Caco-2 (cell line): ENCODE measurements at regions not wholly inside any gene's neighbourhood (a gene's known extent, or its start where the extent isn't known, plus 50 kb on each side); places are given as distances from the start of the nearest gene placed in this dataset.
"Not testable (repeated sequence)": the region's sequence is repeated elsewhere in the genome, so short reads cannot be mapped to it uniquely, and the experiment has no call there.

Experiments used
- BruUV-seq: library from RNA; stranded (reverse); fragments of 400-500 nt; replicated peaks from 2 replicates; lab custom pipeline; 2021; lab: Mats Ljungman, UMichigan
- CTCF ChIA-PET: fragments of 300-600 bp; sonication (Branson Sonifier 250); formaldehyde crosslinking; loops from one replicate; lab custom pipeline; 2022; ENCODE audit warnings: antibody characterized with exemption; lab: Charles Lee
- POLR2A ChIA-PET: fragments of 300-600 bp; sonication (Branson Sonifier 250); formaldehyde crosslinking; loops from one replicate; lab custom pipeline; 2022; ENCODE audit warnings: antibody characterized with exemption; lab: Charles Lee
- DNase-seq, 2 experiments: peaks; one replicate each; pipeline versions ENCODE4 v3.0.0 to v3.0.0-alpha.2; 2020 to 2022
- H3K27me3 ChIP-seq: replicated peaks from 2 replicates; pipeline ENCODE4 v1.6.0; 2011; ENCODE audit warnings: low read length; ENCODE audit not compliant: control insufficient read depth, insufficient read depth
- H3K36me3 ChIP-seq: 2 replicates; pipeline ENCODE4 v1.5.1; 2011; ENCODE audit warnings: low read length; ENCODE audit not compliant: control insufficient read depth, insufficient read depth
- H3K4me1 ChIP-seq: fragments of 250-450 bp; sonication (Bioruptor Pico); 2 replicates; pipeline ENCODE4 v1.5.1; 2020; ENCODE audit warnings: mild to moderate bottlenecking
- H3K4me3 ChIP-seq: 2 replicates; pipeline ENCODE4 v1.5.1; 2011; ENCODE audit warnings: low read depth, mild to moderate bottlenecking, control low read depth, low read length
- H3K9me3 ChIP-seq: fragments of 250-450 bp; sonication (Bioruptor Pico); 2 replicates; pipeline ENCODE4 v1.5.1; 2020; ENCODE audit warnings: mild to moderate bottlenecking, moderate library complexity
- H3K27ac Mint-ChIP-seq: one replicate; pipeline ENCODE4 v1.8.0; 2022; ENCODE audit warnings: mixed read lengths; ENCODE audit not compliant: unreplicated experiment
- H3K27me3 Mint-ChIP-seq: one replicate; pipeline ENCODE4 v1.8.0; 2022; ENCODE audit warnings: mixed read lengths; ENCODE audit not compliant: insufficient read depth, unreplicated experiment
- H3K36me3 Mint-ChIP-seq: one replicate; pipeline ENCODE4 v1.8.0; 2022; ENCODE audit warnings: mild to moderate bottlenecking, mixed read lengths; ENCODE audit not compliant: insufficient read depth, unreplicated experiment
- H3K4me1 Mint-ChIP-seq: one replicate; pipeline ENCODE4 v1.8.0; 2022; ENCODE audit warnings: low read depth, mixed read lengths; ENCODE audit not compliant: unreplicated experiment
- H3K4me3 Mint-ChIP-seq: one replicate; pipeline ENCODE4 v1.8.0; 2022; ENCODE audit warnings: mild to moderate bottlenecking, moderate library complexity, mixed read lengths; ENCODE audit not compliant: unreplicated experiment
- H3K9me3 Mint-ChIP-seq: one replicate; pipeline ENCODE4 v1.8.0; 2022; ENCODE audit warnings: mixed read lengths; ENCODE audit not compliant: unreplicated experiment
- intact Hi-C: fragments of 100-400 bp; cut with micrococcal nuclease; formaldehyde crosslinking; loops from one replicate; pipeline ENCODE4 v1.10.0; 2022; ENCODE audit not compliant: unreplicated experiment
- TF ChIP-seq, protein P1 (sequence below), 2 experiments: fragments of 200-600 bp in 1 of 2; IDR thresholded peaks; 1 replicate in 1 of 2; 2 replicates in 1 of 2; pipeline versions ENCODE4 v1.5.1 to v1.8.0; 2011 to 2022; ENCODE audit warnings: antibody characterized with exemption in 1 of 2, control low read depth in 1 of 2, inconsistent platforms in 1 of 2, low read depth in 1 of 2, low read length in 1 of 2, mild to moderate bottlenecking in 1 of 2, moderate library complexity in 1 of 2; ENCODE audit not compliant: insufficient read depth in 1 of 2, severe bottlenecking in 1 of 2, unreplicated experiment in 1 of 2

DNA sequence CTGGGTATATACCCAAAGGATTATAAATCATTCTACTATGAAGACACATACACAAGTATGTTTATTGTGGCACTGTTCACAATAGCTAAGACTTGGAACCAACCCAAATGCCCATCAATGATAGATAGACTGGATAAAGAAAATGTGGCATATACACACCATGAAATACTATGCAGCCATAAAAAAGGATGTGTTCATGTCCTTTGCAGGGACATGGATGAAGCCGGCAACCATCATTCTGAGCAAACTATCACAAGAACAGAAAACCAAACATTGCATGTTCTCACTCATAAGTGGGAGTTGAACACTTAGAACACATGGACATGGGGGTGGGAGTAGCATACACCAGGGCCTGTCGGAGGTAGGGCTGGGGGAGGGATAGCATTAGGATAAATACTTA is 94.6 kb upstream of the TBX22 start:
- H3K4me1 ChIP-seq, intact Hi-C loops, BruUV-seq, POLR2A ChIA-PET, CTCF ChIA-PET, H3K36me3 ChIP-seq, H3K4me1 Mint-ChIP-seq, H3K4me3 Mint-ChIP-seq, H3K27me3 Mint-ChIP-seq, H3K9me3 ChIP-seq, H3K36me3 Mint-ChIP-seq, DNase-seq, H3K27me3 ChIP-seq, H3K27ac Mint-ChIP-seq, H3K4me3 ChIP-seq: not testable (repeated sequence)
- peaks cover 11% of the 10 kb centered on the region for H3K9me3 Mint-ChIP-seq

DNA sequence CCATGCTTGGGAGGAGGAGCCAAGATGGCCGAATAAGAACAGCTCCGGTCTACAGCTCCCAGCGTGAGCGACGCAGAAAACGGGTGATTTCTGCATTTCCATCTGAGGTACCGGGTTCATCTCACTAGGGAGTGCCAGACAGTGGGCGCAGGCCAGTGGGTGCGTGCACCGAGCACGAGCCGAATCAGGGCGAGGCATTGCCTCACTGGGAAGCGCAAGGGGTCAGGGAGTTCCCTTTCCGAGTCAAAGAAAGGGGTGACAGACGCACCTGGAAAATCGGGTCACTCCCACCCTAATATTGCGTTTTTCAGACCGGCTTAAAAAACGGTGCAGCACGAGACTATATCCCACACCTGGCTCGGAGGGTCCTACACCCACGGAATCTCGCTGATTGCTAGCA is 87.8 kb upstream of the TBX22 start:
- H3K4me1 Mint-ChIP-seq, DNase-seq, H3K4me1 ChIP-seq, H3K36me3 Mint-ChIP-seq, BruUV-seq, H3K36me3 ChIP-seq, H3K9me3 ChIP-seq, H3K27me3 ChIP-seq, H3K27ac Mint-ChIP-seq, CTCF ChIA-PET, H3K27me3 Mint-ChIP-seq, POLR2A ChIA-PET, intact Hi-C loops: not testable (repeated sequence)
- H3K4me3 Mint-ChIP-seq = peak overlapping the region; percentile 52
- H3K4me3 ChIP-seq = peak overlapping the region; percentile 25
- peaks cover 13% of the 10 kb centered on the region for H3K9me3 Mint-ChIP-seq

DNA sequence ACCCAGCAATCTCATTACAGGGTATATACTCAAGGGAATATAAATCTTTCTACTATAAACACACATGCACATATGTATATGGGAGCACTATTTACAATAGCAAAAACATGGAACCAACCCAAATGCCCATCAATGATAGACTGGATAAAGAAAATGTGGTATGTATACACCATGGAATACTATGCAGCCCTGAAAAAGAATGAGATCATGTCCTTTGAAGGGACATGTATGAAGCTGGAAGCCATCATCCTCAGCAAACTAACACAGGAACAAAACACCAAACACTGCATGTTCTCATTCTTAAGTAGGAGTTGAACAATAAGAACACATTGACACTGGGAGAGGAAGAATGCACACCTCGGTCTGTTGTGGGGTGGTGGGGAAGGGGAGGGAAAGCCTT is 80.6 kb upstream of the TBX22 start:
- Mint-ChIP-seq H3K36me3 (no peaks in the 10 kb centered on the region), H3K4me1 (no peaks in the 10 kb centered on the region), H3K27me3 (no peaks in the 10 kb centered on the region), H3K4me3 (no peak overlapping the region), H3K27ac (no peak overlapping the region), H3K9me3 (no peaks in the 10 kb centered on the region)
- Histone ChIP-seq H3K27me3 (no peaks in the 10 kb centered on the region), H3K4me1 (no peaks in the 10 kb centered on the region), H3K36me3 (no peaks in the 10 kb centered on the region), H3K4me3 (no peak overlapping the region), H3K9me3 (no peaks in the 10 kb centered on the region)
- ChIA-PET POLR2A (no interaction called here), CTCF (no interaction called here)
- TF ChIP-seq, protein P1, sequence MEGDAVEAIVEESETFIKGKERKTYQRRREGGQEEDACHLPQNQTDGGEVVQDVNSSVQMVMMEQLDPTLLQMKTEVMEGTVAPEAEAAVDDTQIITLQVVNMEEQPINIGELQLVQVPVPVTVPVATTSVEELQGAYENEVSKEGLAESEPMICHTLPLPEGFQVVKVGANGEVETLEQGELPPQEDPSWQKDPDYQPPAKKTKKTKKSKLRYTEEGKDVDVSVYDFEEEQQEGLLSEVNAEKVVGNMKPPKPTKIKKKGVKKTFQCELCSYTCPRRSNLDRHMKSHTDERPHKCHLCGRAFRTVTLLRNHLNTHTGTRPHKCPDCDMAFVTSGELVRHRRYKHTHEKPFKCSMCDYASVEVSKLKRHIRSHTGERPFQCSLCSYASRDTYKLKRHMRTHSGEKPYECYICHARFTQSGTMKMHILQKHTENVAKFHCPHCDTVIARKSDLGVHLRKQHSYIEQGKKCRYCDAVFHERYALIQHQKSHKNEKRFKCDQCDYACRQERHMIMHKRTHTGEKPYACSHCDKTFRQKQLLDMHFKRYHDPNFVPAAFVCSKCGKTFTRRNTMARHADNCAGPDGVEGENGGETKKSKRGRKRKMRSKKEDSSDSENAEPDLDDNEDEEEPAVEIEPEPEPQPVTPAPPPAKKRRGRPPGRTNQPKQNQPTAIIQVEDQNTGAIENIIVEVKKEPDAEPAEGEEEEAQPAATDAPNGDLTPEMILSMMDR (IDR thresholded peaks at IDR 0.05; ENCODE audit: insufficient read depth in 1 of 2, low read depth in 1 of 2, low read length in 1 of 2, severe bottlenecking in 1 of 2, unreplicated experiment in 1 of 2) = no peak
- BruUV-seq = no TSS peak
- DNase-seq = no peak
- intact Hi-C loops = no loop called here

DNA sequence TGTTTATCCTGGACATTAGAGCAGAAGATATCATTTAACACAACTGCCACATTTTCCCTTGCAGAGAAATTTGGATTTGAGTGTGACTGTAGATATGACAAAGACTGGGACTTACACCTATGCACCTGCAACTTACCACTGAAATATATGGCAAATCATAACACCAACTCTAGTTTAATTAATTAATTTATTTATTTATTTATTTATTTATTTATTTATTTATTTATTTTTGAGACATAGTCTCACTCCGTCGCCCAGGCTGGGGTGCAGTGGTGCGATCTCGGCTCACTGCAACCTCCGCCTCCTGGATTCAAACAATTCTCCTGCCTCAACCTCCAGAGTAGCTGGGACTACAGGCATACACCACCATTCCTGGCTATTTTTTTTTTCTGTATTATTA is 50.4 kb upstream of the TBX22 start:
- H3K36me3 ChIP-seq, H3K4me3 Mint-ChIP-seq, H3K27me3 Mint-ChIP-seq, intact Hi-C loops, BruUV-seq, H3K27me3 ChIP-seq, H3K4me1 Mint-ChIP-seq, H3K4me1 ChIP-seq, H3K4me3 ChIP-seq, DNase-seq, H3K36me3 Mint-ChIP-seq, H3K27ac Mint-ChIP-seq, H3K9me3 Mint-ChIP-seq, H3K9me3 ChIP-seq, POLR2A ChIA-PET, CTCF ChIA-PET: not testable (repeated sequence)
